SU-DHL-6 (cell line): ENCODE measurements at regions not wholly inside any gene's neighbourhood (a gene's known extent, or its start where the extent isn't known, plus 50 kb on each side); places are given as distances from the start of the nearest gene placed in this dataset.

Experiments
- CTCF ChIP-seq: fragments of 200-600 bp; sonication (generic); IDR thresholded peaks from one replicate; pipeline ENCODE4 v1.5.1; 2017; ENCODE audit warnings: antibody characterized with exemption, mild to moderate bottlenecking, low read length, moderate library complexity; ENCODE audit not compliant: insufficient read depth, poor library complexity, severe bottlenecking
- EZH2phosphoT487 ChIP-seq: fragments of 200-600 bp; sonication (generic), shearing (Covaris generic); conservative IDR thresholded peaks from 2 replicates; pipeline ENCODE4 v1.6.1; 2018; ENCODE audit warnings: mild to moderate bottlenecking, antibody characterized with exemption, low read length, moderate library complexity, mixed read lengths

- TF ChIP-seq CTCF (no peak), EZH2phosphoT487 (no peak)
Measured at GRCh38 chr21:35171385-35171784, 122.3 kb upstream of the RUNX1 start.
